ENCODE measurements at regions not wholly inside any gene's neighbourhood (a gene's known extent, or its start where the extent isn't known, plus 50 kb on each side); places are given as distances from the start of the nearest gene placed in this dataset.

DNA sequence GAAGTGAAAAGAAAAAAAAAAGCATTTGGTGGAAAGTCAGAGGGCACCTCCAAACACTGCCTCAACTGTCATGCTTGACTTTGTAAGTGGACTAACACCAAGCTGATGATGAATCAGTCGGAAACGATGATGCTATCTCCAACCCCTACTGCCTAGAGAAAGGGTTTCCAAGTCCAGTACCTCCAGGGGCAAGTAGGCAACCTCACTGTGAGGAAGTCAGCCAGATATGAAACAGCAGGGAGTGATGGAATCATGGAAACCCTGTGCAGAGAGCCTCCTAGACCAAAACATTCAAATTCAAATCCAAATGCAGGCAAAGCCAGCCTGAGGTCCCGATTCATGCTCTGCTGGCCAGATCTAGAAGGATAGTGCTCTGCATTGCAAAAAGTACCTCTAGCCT, 100.9 kb upstream of the SERP2 start:
- Histone ChIP-seq H3K4me3 (replicated peaks; ENCODE audit: low read depth, low read length) (no peak overlapping the region), H3K27me3 (replicated peaks; ENCODE audit: control insufficient read depth, insufficient read depth, low read length) (no peaks in the 10 kb centered on the region), H3K36me3 (ENCODE audit: control insufficient read depth, insufficient read depth, low read length) (no peaks in the 10 kb centered on the region)
- DNase-seq (ENCODE audit: extremely low read depth, insufficient read length) = no peak
- TF ChIP-seq, protein P1, sequence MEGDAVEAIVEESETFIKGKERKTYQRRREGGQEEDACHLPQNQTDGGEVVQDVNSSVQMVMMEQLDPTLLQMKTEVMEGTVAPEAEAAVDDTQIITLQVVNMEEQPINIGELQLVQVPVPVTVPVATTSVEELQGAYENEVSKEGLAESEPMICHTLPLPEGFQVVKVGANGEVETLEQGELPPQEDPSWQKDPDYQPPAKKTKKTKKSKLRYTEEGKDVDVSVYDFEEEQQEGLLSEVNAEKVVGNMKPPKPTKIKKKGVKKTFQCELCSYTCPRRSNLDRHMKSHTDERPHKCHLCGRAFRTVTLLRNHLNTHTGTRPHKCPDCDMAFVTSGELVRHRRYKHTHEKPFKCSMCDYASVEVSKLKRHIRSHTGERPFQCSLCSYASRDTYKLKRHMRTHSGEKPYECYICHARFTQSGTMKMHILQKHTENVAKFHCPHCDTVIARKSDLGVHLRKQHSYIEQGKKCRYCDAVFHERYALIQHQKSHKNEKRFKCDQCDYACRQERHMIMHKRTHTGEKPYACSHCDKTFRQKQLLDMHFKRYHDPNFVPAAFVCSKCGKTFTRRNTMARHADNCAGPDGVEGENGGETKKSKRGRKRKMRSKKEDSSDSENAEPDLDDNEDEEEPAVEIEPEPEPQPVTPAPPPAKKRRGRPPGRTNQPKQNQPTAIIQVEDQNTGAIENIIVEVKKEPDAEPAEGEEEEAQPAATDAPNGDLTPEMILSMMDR (IDR thresholded peaks at IDR 0.05; ENCODE audit: insufficient read depth, low read length, poor library complexity, severe bottlenecking) = no peak

DNA sequence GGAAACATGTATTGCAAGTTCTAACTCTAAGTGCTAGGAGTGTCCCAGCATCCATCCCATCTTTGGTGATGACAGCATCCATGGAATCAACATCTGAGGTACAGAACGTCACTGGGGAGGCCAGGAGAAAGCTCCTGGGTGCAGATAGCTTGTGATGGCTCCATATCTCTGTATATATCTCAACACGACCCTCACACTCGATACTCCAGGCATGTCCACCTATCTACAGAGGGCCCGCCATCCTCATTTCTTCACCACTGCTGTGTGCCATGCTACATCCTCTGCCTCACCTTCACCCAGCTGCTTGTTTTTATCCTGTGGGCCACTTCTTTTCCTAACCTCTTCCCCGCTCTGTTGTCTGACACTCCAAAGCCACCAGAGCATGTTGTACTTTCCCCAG, 100.4 kb upstream of the SERP2 start:
- Histone ChIP-seq H3K27me3 (replicated peaks; ENCODE audit: control insufficient read depth, insufficient read depth, low read length) (no peaks in the 10 kb centered on the region), H3K36me3 (ENCODE audit: control insufficient read depth, insufficient read depth, low read length) (no peaks in the 10 kb centered on the region), H3K4me3 (replicated peaks; ENCODE audit: low read depth, low read length) (no peak overlapping the region)
- TF ChIP-seq, protein P1 (IDR thresholded peaks at IDR 0.05; ENCODE audit: insufficient read depth, low read length, poor library complexity, severe bottlenecking) = no peak
- DNase-seq (ENCODE audit: extremely low read depth, insufficient read length) = no peak

- Histone ChIP-seq H3K4me3 (replicated peaks; ENCODE audit: low read depth, low read length) (no peak overlapping the region; the same call in 1 of the 2 replicates), H3K27me3 (replicated peaks; ENCODE audit: control insufficient read depth, insufficient read depth, low read length) (no peaks in the 10 kb centered on the region), H3K36me3 (ENCODE audit: control insufficient read depth, insufficient read depth, low read length) (no peaks in the 10 kb centered on the region)
- TF ChIP-seq, protein P1 (IDR thresholded peaks at IDR 0.05; ENCODE audit: insufficient read depth, low read length, poor library complexity, severe bottlenecking) = no peak
- peak; percentile 10 for DNase-seq (ENCODE audit: extremely low read depth, insufficient read length)
Observed at GRCh38 chr13:44273991-44274770, 99.4 kb upstream of the SERP2 start.

GRCh38 chr13:44274771-44275205, 98.8 kb upstream of the SERP2 start:
- no peak overlapping the region; the same call in 1 of the 2 replicates for H3K4me3 ChIP-seq (replicated peaks; ENCODE audit: low read depth, low read length)
- H3K27me3 ChIP-seq (replicated peaks; ENCODE audit: control insufficient read depth, insufficient read depth, low read length) = no peaks in the 10 kb centered on the region
- TF ChIP-seq, protein P1 (IDR thresholded peaks at IDR 0.05; ENCODE audit: insufficient read depth, low read length, poor library complexity, severe bottlenecking) = no peak
- no peaks in the 10 kb centered on the region for H3K36me3 ChIP-seq (ENCODE audit: control insufficient read depth, insufficient read depth, low read length)
- DNase-seq (ENCODE audit: extremely low read depth, insufficient read length) = no peak

- TF ChIP-seq, protein P1 (IDR thresholded peaks at IDR 0.05; ENCODE audit: insufficient read depth, low read length, poor library complexity, severe bottlenecking) = no peak
- Histone ChIP-seq H3K27me3 (replicated peaks; ENCODE audit: control insufficient read depth, insufficient read depth, low read length) (no peaks in the 10 kb centered on the region), H3K4me3 (replicated peaks; ENCODE audit: low read depth, low read length) (no peak overlapping the region), H3K36me3 (ENCODE audit: control insufficient read depth, insufficient read depth, low read length) (no peaks in the 10 kb centered on the region)
- no peak for DNase-seq (ENCODE audit: extremely low read depth, insufficient read length)
Observed at GRCh38 chr13:44275381-44275780, 98.2 kb upstream of the SERP2 start.

Data from GM06990 (cell line).